Right atrium auricular region (tissue), 2 donors: ENCODE measurements at regions not wholly inside any gene's neighbourhood (a gene's known extent, or its start where the extent isn't known, plus 50 kb on each side); places are given as distances from the start of the nearest gene placed in this dataset.

ENCODE experiments used
- DNase-seq: peaks from one replicate; pipeline ENCODE4 v3.0.0-alpha.2; 2019; ENCODE audit warnings: low spot score
- H3K27ac ChIP-seq, 2 donors: fragments of 200-600 bp; sonication (generic); 1 replicate in 1 of 2; 2 replicates in 1 of 2; pipeline ENCODE4 v1.5.1; 2016 to 2019
- H3K27me3 ChIP-seq, 2 donors: fragments of 200-600 bp; sonication (generic); one replicate each; pipeline versions ENCODE4 v1.5.1 to v1.6.0; 2017 to 2019
- H3K36me3 ChIP-seq: fragments of 200-600 bp; sonication (generic); one replicate; pipeline ENCODE4 v1.5.1; 2016
- H3K4me1 ChIP-seq, 2 donors: fragments of 200-600 bp; sonication (generic); one replicate each; pipeline versions ENCODE4 v1.5.1 to v1.6.0; 2017 to 2019
- H3K4me3 ChIP-seq, 2 donors: fragments of 200-600 bp; sonication (generic); 1 replicate in 1 of 2; 2 replicates in 1 of 2; pipeline ENCODE4 v1.5.1; 2017 to 2019; ENCODE audit warnings: mild to moderate bottlenecking in 1 of 2, moderate library complexity in 1 of 2
- H3K9me3 ChIP-seq, 2 donors: fragments of 200-600 bp; sonication (generic); one replicate each; pipeline ENCODE4 v1.5.1; 2019
- CTCF ChIP-seq, 2 donors: fragments of 200-600 bp; sonication (generic); IDR thresholded peaks; one replicate each; pipeline ENCODE4 v1.5.1; 2019; ENCODE audit warnings: antibody characterized with exemption in 2 of 2

DNA sequence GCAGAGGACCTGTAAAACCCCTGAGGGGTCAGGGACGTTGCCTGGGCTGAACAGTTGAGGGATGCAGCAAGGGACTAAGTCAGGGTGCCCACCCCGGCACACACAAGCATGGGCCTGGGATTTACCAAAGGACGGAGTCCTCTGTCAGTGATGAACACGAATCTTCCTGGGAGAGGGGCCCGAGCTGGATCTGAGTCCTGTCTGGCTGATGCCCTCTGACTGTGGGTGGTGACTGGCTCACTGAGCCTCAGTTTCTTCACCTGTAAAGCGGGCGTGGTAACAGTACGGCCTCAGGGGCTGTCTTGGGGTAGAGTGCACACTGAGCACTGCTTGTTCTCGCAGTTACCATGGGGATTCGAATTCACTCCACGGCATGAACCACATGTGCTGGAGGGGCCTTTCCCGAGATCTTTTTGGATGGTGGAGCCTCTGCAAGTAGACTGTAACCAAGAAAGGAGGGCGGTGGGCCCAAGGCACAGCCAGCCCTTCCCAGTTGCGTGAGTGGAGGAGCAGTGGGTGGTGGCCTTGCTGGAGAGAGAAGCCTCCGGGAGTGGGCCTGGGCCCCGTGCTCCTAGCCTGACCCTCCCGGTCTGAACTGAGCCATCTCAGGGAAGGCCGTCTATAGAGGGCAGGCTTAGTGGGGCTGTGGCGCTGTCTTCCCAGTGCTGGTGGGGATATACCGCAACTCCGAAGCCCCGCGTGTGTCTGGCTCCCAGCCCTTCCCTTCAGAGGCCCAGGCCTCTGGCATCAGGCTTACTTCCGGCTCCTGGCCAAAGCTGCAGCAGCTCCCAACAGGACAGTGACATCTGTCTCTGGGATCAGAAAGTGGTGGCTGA, 130.8 kb upstream of the HS6ST1 start:
- H3K4me3 ChIP-seq = no peak overlapping the region
- no peak overlapping the region for H3K27ac ChIP-seq
- TF ChIP-seq CTCF (IDR thresholded peaks at IDR 0.05) = no peak
- H3K36me3 ChIP-seq = no peaks in the 10 kb centered on the region
- no peaks in the 10 kb centered on the region for H3K4me1 ChIP-seq
- no peaks in the 10 kb centered on the region for H3K27me3 ChIP-seq
- peak; percentile 55 for DNase-seq
- H3K9me3 ChIP-seq = no peaks in the 10 kb centered on the region

DNA sequence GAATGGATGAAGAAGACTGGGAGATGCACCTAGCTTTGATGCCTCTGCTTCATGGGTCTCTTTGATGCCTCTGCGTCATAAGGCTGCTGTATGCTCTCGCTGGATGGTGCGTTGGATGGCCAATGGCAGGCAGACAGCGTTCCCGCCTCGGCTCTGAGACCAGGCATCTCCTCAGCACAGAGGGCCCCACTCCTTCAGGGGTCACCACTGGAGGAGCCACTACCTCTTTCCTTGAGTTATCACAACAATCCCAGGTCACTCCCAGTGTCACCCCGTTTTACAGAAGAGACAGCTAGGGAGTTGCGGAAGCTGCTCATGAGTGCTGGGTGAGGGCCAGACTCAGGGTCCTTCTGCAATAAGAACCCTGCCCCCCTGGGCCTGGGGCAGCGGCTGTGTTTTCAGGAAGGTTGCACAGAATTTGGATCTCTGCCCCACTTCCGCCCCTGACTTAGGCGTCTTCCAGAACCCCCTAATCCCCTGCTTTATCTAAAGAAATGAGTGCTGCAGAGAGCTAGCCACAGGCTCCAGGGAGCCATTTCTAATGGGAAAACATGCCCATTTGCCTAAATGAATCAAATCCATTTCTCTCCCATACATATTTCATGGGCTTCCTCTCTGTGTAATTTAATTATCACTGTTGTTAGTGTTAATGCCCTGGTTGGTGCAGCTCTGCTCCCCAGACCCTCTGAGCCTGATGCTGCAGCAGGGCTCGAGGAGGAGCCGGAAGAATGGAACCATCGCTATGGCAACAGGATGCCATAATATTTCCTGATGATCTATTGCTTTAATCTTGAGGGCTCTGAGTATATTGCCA, 131.8 kb upstream of the HS6ST1 start:
- H3K4me3 ChIP-seq = no peak overlapping the region
- no peaks in the 10 kb centered on the region for H3K4me1 ChIP-seq
- no peaks in the 10 kb centered on the region for H3K27me3 ChIP-seq
- no peaks in the 10 kb centered on the region for H3K9me3 ChIP-seq
- no peaks in the 10 kb centered on the region for H3K36me3 ChIP-seq
- H3K27ac ChIP-seq = no peak overlapping the region
- no peak for TF ChIP-seq CTCF (IDR thresholded peaks at IDR 0.05)
- DNase-seq = peak; percentile 49

DNA sequence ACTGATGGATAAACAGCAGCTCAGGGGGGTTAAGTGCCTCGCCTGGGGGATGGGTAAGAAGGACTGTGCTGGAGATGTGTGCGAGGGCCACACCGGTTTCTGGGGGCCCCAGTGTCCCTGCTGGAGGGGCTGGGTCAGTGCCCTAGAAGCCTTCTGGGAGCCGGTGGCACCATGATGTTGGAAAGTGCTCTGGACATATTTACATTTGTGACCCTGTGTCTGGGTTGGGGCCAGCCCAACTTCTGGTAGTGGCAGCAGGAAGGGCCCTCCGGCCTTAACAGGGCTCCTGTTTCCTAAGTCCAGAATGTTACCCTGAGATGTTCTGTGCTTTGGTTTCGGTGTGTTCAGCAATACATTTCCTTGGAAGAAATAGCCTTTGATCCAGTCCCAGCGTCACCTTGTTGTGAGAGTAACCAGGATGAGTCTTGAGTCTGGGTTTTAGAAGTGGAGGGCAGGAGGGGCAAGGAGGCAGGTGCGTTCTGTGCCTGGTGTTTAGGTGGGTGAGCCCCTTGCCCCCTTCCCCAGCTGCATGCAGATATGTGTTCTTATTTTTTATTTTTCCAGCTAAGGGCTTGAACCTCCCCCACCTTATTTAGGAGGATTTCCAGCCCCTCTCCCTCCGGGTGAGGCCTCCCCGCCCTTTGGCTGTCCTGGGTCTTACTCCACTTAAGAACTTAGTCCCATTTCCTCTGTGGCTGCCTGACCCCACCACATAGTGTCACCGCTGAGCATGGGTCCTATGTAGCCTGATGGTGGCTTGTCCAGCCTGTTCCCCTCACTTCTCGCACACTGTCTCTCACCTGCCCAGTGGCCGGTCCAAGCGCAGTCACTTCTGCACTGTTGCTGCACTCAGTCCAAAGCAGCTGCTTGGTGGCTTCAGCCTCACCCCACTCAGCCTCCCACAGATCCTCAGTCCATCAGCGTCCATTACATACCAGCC, 132.7 kb upstream of the HS6ST1 start:
- no peaks in the 10 kb centered on the region for H3K27me3 ChIP-seq
- no peak for TF ChIP-seq CTCF (IDR thresholded peaks at IDR 0.05)
- H3K27ac ChIP-seq = no peak overlapping the region
- no peaks in the 10 kb centered on the region for H3K9me3 ChIP-seq
- no peaks in the 10 kb centered on the region for H3K4me1 ChIP-seq
- peak; percentile 43 for DNase-seq
- H3K36me3 ChIP-seq = no peaks in the 10 kb centered on the region
- no peak overlapping the region for H3K4me3 ChIP-seq

DNA sequence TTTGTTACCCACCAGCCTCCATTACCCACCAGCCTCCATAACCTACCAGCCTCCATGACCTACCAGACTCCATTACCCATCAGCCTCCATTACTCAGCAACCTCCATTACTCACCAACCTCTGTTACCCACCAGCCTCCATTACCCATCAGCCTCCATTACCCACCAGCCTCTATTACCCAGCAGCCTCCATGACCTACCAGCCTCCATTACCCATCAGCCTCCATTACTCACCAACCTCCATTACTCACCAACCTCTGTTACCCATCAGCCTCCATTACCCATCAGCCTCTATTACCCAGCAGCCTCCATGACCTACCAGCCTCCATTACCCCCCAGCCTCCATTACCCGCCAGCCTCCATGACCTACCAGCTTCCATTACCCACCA, 133.3 kb upstream of the HS6ST1 start:
- no peak for DNase-seq
- no peak overlapping the region for H3K4me3 ChIP-seq
- no peaks in the 10 kb centered on the region for H3K36me3 ChIP-seq

More for the DNA sequence above, 133.3 kb upstream of the HS6ST1 start:
- no peaks in the 10 kb centered on the region for H3K27me3 ChIP-seq
- H3K27ac ChIP-seq = no peak overlapping the region
- TF ChIP-seq CTCF (IDR thresholded peaks at IDR 0.05) = no peak
- H3K4me1 ChIP-seq = no peaks in the 10 kb centered on the region
- H3K9me3 ChIP-seq = no peaks in the 10 kb centered on the region
